Neural cell (in vitro differentiated cells): ENCODE measurements at regions not wholly inside any gene's neighbourhood (a gene's known extent, or its start where the extent isn't known, plus 50 kb on each side); places are given as distances from the start of the nearest gene placed in this dataset.

Experiments used
- H2AFZ ChIP-seq: fragments of 200-600, 300-800 bp; sonication (generic), shearing (Covaris generic); 2 replicates; pipeline ENCODE4 v1.6.0; 2014; ENCODE audit warnings: low read depth, mild to moderate bottlenecking, antibody characterized with exemption, low read length, moderate library complexity
- H3F3A ChIP-seq: fragments of 200-600 bp; shearing (Covaris generic); 2 replicates; pipeline ENCODE4 v1.6.1; 2016; ENCODE audit warnings: mild to moderate bottlenecking, moderate library complexity, mixed read lengths, antibody characterized with exemption, low read length; ENCODE audit not compliant: insufficient read depth, poor library complexity, severe bottlenecking
- H3K27ac ChIP-seq: fragments of 200-600, 300-800 bp; sonication (generic), shearing (Covaris generic); 2 replicates; pipeline ENCODE4 v1.5.1; 2014; ENCODE audit warnings: mild to moderate bottlenecking, low read length, moderate library complexity
- H3K27me3 ChIP-seq: fragments of 300-800, 200-600 bp; sonication (generic), shearing (Covaris generic); 2 replicates; pipeline ENCODE4 v1.6.0; 2014; ENCODE audit warnings: mild to moderate bottlenecking, low read depth, low read length, moderate library complexity; ENCODE audit not compliant: insufficient read depth
- H3K36me3 ChIP-seq: fragments of 300-800, 200-600 bp; sonication (generic), shearing (Covaris generic); 2 replicates; pipeline ENCODE4 v1.5.1; 2014; ENCODE audit warnings: mild to moderate bottlenecking, antibody characterized with exemption, low read length, moderate library complexity; ENCODE audit not compliant: insufficient read depth
- H3K4me2 ChIP-seq: fragments of 300-800, 200-600 bp; sonication (generic), shearing (Covaris generic); 2 replicates; pipeline ENCODE4 v1.6.0; 2014; ENCODE audit warnings: mild to moderate bottlenecking, low read length
- H3K4me3 ChIP-seq: fragments of 300-800, 200-600 bp; sonication (generic), shearing (Covaris generic); 2 replicates; pipeline ENCODE4 v1.5.1; 2014; ENCODE audit warnings: mild to moderate bottlenecking, low read length, moderate library complexity
- H3K79me2 ChIP-seq: fragments of 200-600 bp; shearing (Covaris generic); replicated peaks from 2 replicates; pipeline ENCODE4 v1.6.0; 2014; ENCODE audit warnings: mild to moderate bottlenecking, low read length, moderate library complexity; ENCODE audit not compliant: insufficient read depth
- H3K9ac ChIP-seq: fragments of 300-800, 200-600 bp; sonication (generic), shearing (Covaris generic); 2 replicates; pipeline ENCODE4 v1.6.1; 2016; ENCODE audit warnings: mild to moderate bottlenecking, low read length, mixed read lengths
- H3K9me2 ChIP-seq: fragments of 200-600 bp; shearing (Covaris generic); 2 replicates; pipeline ENCODE4 v1.6.1; 2016; ENCODE audit warnings: mild to moderate bottlenecking, low read length, mixed read lengths; ENCODE audit not compliant: insufficient read depth
- H3K9me3 ChIP-seq: fragments of 200-600, 300-800 bp; sonication (generic), shearing (Covaris generic); 2 replicates; pipeline ENCODE4 v1.6.1; 2016; ENCODE audit warnings: mild to moderate bottlenecking, mixed run types, low read length, moderate library complexity, mixed read lengths
- H4K20me1 ChIP-seq: fragments of 200-600 bp; shearing (Covaris generic); 2 replicates; pipeline ENCODE4 v1.6.1; 2016; ENCODE audit warnings: mild to moderate bottlenecking, mixed run types; ENCODE audit not compliant: insufficient read depth
- EP300 ChIP-seq: fragments of 450-650 bp; conservative IDR thresholded peaks from 2 replicates; pipeline ENCODE4 v1.6.1; 2014; ENCODE audit warnings: antibody characterized with exemption, mild to moderate bottlenecking, moderate library complexity; ENCODE audit not compliant: poor library complexity, severe bottlenecking
- EZH2 ChIP-seq: fragments of 200-600, 300-800 bp; shearing (Covaris generic), sonication (generic); IDR thresholded peaks from 2 replicates; pipeline ENCODE4 v1.6.1; 2014; ENCODE audit warnings: antibody characterized with exemption, low read length, borderline replicate concordance, mild to moderate bottlenecking; ENCODE audit not compliant: insufficient read depth, poor library complexity, severe bottlenecking
- MXI1 ChIP-seq: fragments of 450-650 bp; conservative IDR thresholded peaks from 2 replicates; pipeline ENCODE4 v1.6.1; 2014; ENCODE audit warnings: antibody characterized with exemption, mild to moderate bottlenecking; ENCODE audit not compliant: poor library complexity, severe bottlenecking
- POLR2AphosphoS5 ChIP-seq: IDR thresholded peaks from 2 replicates; pipeline ENCODE4 v1.6.1; 2012
- RAD21 ChIP-seq: fragments of 450-650 bp; conservative IDR thresholded peaks from 2 replicates; pipeline ENCODE4 v1.6.1; 2014; ENCODE audit warnings: antibody characterized with exemption, mild to moderate bottlenecking, moderate library complexity
- SMC3 ChIP-seq: fragments of 450-650 bp; conservative IDR thresholded peaks from 2 replicates; pipeline ENCODE4 v1.6.1; 2014; ENCODE audit warnings: antibody characterized with exemption, mild to moderate bottlenecking, moderate library complexity; ENCODE audit not compliant: poor library complexity
- TAF1 ChIP-seq: IDR thresholded peaks from 2 replicates; pipeline ENCODE4 v1.6.1; 2012; ENCODE audit warnings: low read depth
- TF ChIP-seq, protein P1 (sequence below): fragments of 450-650 bp; IDR thresholded peaks from 2 replicates; pipeline ENCODE4 v1.5.1; 2014; ENCODE audit warnings: antibody characterized with exemption, mild to moderate bottlenecking, moderate library complexity; ENCODE audit not compliant: poor library complexity, severe bottlenecking
- TF ChIP-seq, protein P2 (sequence below): IDR thresholded peaks from 2 replicates; pipeline ENCODE4 v1.6.1; 2012; ENCODE audit warnings: borderline replicate concordance

DNA sequence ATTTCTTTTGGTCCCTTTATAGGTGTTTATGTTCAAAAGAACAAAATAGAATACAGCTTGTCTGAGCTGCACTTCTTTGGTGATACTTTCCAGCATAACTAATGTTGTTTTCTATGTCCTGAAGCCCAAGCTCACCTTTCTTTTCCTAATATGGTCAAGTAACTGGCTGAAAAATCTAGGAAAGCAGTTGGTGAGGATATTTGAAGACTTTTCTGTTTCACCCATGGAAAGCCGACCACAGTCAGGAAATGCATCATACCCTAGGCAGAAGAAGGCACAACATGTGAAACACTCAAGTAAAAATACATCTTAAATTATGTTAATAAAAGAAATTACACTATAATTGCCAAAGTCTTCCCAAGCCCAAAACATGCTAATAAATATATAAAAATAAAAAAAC lies 337.0 kb downstream of the PDGFC start:
- H3K79me2 ChIP-seq = no peaks in the 10 kb centered on the region
- H4K20me1 ChIP-seq = no peaks in the 10 kb centered on the region
- no peaks in the 10 kb centered on the region for H3K9me2 ChIP-seq
- no peak overlapping the region for H3K9ac ChIP-seq
- H3K4me3 ChIP-seq = no peak overlapping the region
- no peaks in the 10 kb centered on the region for H3K36me3 ChIP-seq
- H2AFZ ChIP-seq = no peak overlapping the region
- no peaks in the 10 kb centered on the region for H3K27me3 ChIP-seq
- no peaks in the 10 kb centered on the region for H3F3A ChIP-seq
- TF ChIP-seq TAF1 = no peak
- TF ChIP-seq RAD21 = no peak
- TF ChIP-seq POLR2AphosphoS5 = no peak
- TF ChIP-seq EP300 = no peak
- TF ChIP-seq, protein P1, sequence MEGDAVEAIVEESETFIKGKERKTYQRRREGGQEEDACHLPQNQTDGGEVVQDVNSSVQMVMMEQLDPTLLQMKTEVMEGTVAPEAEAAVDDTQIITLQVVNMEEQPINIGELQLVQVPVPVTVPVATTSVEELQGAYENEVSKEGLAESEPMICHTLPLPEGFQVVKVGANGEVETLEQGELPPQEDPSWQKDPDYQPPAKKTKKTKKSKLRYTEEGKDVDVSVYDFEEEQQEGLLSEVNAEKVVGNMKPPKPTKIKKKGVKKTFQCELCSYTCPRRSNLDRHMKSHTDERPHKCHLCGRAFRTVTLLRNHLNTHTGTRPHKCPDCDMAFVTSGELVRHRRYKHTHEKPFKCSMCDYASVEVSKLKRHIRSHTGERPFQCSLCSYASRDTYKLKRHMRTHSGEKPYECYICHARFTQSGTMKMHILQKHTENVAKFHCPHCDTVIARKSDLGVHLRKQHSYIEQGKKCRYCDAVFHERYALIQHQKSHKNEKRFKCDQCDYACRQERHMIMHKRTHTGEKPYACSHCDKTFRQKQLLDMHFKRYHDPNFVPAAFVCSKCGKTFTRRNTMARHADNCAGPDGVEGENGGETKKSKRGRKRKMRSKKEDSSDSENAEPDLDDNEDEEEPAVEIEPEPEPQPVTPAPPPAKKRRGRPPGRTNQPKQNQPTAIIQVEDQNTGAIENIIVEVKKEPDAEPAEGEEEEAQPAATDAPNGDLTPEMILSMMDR = no peak
- TF ChIP-seq EZH2 = no peak
- no peak for TF ChIP-seq MXI1
- H3K9me3 ChIP-seq = no peaks in the 10 kb centered on the region
- H3K27ac ChIP-seq = no peak overlapping the region
- no peak overlapping the region for H3K4me2 ChIP-seq

DNA sequence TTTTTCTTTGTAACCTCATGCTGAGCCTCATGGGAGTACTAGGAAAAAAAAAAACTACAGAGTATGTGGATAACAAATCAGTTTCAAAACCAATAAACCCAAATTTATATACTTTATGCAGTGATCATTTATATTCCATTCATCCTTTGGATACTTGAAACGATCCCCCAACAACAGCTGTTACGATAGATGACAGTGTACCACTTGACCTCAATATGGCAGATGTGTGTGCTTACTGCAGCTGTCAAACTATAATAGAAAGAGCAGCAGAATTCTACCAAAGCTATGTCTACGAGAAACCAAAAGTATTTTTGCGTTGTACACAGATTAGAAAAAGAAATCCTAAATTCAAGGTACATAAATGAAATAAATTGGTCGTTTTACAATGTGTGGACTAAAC lies 337.8 kb downstream of the PDGFC start:
- no peaks in the 10 kb centered on the region for H4K20me1 ChIP-seq
- no peaks in the 10 kb centered on the region for H3K79me2 ChIP-seq
- no peak overlapping the region for H3K4me3 ChIP-seq
- H3K4me2 ChIP-seq = no peak overlapping the region
- no peak overlapping the region for H3K27ac ChIP-seq
- no peak overlapping the region for H3K9ac ChIP-seq
- H3K36me3 ChIP-seq = no peaks in the 10 kb centered on the region
- TF ChIP-seq RAD21 (no peak), SMC3 (no peak), EP300 (no peak), EZH2 (no peak), POLR2AphosphoS5 (no peak), TAF1 (no peak), MXI1 (no peak)
- TF ChIP-seq, protein P2, sequence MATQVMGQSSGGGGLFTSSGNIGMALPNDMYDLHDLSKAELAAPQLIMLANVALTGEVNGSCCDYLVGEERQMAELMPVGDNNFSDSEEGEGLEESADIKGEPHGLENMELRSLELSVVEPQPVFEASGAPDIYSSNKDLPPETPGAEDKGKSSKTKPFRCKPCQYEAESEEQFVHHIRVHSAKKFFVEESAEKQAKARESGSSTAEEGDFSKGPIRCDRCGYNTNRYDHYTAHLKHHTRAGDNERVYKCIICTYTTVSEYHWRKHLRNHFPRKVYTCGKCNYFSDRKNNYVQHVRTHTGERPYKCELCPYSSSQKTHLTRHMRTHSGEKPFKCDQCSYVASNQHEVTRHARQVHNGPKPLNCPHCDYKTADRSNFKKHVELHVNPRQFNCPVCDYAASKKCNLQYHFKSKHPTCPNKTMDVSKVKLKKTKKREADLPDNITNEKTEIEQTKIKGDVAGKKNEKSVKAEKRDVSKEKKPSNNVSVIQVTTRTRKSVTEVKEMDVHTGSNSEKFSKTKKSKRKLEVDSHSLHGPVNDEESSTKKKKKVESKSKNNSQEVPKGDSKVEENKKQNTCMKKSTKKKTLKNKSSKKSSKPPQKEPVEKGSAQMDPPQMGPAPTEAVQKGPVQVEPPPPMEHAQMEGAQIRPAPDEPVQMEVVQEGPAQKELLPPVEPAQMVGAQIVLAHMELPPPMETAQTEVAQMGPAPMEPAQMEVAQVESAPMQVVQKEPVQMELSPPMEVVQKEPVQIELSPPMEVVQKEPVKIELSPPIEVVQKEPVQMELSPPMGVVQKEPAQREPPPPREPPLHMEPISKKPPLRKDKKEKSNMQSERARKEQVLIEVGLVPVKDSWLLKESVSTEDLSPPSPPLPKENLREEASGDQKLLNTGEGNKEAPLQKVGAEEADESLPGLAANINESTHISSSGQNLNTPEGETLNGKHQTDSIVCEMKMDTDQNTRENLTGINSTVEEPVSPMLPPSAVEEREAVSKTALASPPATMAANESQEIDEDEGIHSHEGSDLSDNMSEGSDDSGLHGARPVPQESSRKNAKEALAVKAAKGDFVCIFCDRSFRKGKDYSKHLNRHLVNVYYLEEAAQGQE = no peak
- TF ChIP-seq, protein P1 = no peak
- H3F3A ChIP-seq = no peaks in the 10 kb centered on the region
- no peaks in the 10 kb centered on the region for H3K9me3 ChIP-seq
- no peak overlapping the region for H2AFZ ChIP-seq
- H3K9me2 ChIP-seq = no peaks in the 10 kb centered on the region
- H3K27me3 ChIP-seq = no peaks in the 10 kb centered on the region
